Sigmoid colon (tissue), 6 donors: ENCODE measurements at regions not wholly inside any gene's neighbourhood (a gene's known extent, or its start where the extent isn't known, plus 50 kb on each side); places are given as distances from the start of the nearest gene placed in this dataset.

Experiments used
- DNase-seq: peaks from one replicate; pipeline ENCODE4 v3.0.0-alpha.2; 2019
- H3K27ac ChIP-seq, 4 donors: fragments of 200-600 bp; sonication (generic); one replicate each; pipeline ENCODE4 v1.5.1; 2016 to 2019; ENCODE audit warnings: mild to moderate bottlenecking in 1 of 4
- H3K27me3 ChIP-seq, 3 donors: fragments of 200-600 bp; sonication (generic); one replicate each; pipeline ENCODE4 v1.5.1; 2019; ENCODE audit warnings: mild to moderate bottlenecking in 1 of 3
- H3K36me3 ChIP-seq, 4 donors: fragments of 200-600 bp; sonication (generic); one replicate each; pipeline ENCODE4 v1.5.1; 2016 to 2019
- H3K4me1 ChIP-seq, 4 donors: fragments of 200-600 bp; sonication (generic); one replicate each; pipeline ENCODE4 v1.5.1; 2017 to 2019
- H3K4me3 ChIP-seq, 4 donors: fragments of 200-600 bp; sonication (generic); one replicate each; pipeline ENCODE4 v1.5.1; 2017 to 2019; ENCODE audit warnings: mild to moderate bottlenecking in 2 of 4, moderate library complexity in 1 of 4
- H3K9me3 ChIP-seq, 4 donors: fragments of 200-600 bp in 3 of 4; sonication (generic) in 3 of 4; one replicate each; pipeline versions ENCODE4 v1.5.1 to v1.6.1; 2013 to 2019
- EP300 ChIP-seq, 4 donors: sonication (generic); formaldehyde crosslinking; IDR thresholded peaks; one replicate each; pipeline ENCODE4 v1.6.1; 2017; ENCODE audit warnings: antibody characterized with exemption in 4 of 4
- POLR2A ChIP-seq, 2 donors: fragments of 450-650 bp; IDR thresholded peaks; one replicate each; pipeline ENCODE4 v1.6.1; 2016; ENCODE audit warnings: antibody characterized with exemption in 2 of 2, mild to moderate bottlenecking in 2 of 2, moderate library complexity in 2 of 2
- POLR2AphosphoS5 ChIP-seq, 4 donors: sonication (generic); formaldehyde crosslinking; IDR thresholded peaks; one replicate each; pipeline ENCODE4 v1.6.1; 2017; ENCODE audit warnings: antibody characterized with exemption in 4 of 4
- WGBS, 2 donors: extraction: QIAGEN DNeasy Blood & Tissue Kit; methylation state at CpG; one replicate each; pipeline ENCODE4 v1.1.7; 2013; 5-methylcytosine and 5-hydroxymethylcytosine counted together
- intact Hi-C: fragments of 100-400 bp; cut with DNase I; formaldehyde crosslinking; loops from one replicate; pipeline ENCODE4 v1.15.1; 2023
- TF ChIP-seq, protein P1 (sequence below), 4 experiments: fragments of 450-650 bp in 3 of 4; fragments of 200-600 bp in 1 of 4; IDR thresholded peaks; one replicate each; pipeline ENCODE4 v1.5.1; 2016 to 2019; ENCODE audit warnings: antibody characterized with exemption in 4 of 4, mild to moderate bottlenecking in 3 of 4, moderate library complexity in 2 of 4
- donor health status: healthy with polysubstance abuse.
- donor health status: healthy.

DNA sequence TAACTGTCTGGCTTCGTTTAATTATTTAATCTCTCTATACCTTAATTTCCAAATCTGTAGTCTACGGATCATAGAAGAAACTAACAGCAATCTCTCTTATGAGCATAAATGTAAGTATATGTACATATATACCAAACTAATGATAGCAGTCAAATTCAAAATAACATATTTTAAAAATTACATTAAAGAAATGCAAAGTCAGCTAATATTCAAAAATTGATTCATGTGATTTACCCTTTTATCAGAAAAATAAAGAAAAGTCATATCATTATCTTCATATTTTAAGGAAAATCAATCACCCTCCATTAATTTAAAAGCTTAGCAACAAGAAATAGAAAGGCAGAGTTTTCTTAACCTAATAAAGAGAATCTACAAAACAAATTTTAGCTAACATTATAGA lies 575.9 kb downstream of the IRS1 start:
- no peaks in the 10 kb centered on the region for H3K27me3 ChIP-seq
- WGBS, 2 donors = 91 to 95% methylated on average over 2 of the region's 2 CpGs
- no peaks in the 10 kb centered on the region for H3K36me3 ChIP-seq
- no peak for DNase-seq
- H3K27ac ChIP-seq = no peak overlapping the region
- intact Hi-C loops = no loop called here
- H3K9me3 ChIP-seq = no peaks in the 10 kb centered on the region
- TF ChIP-seq POLR2A (IDR thresholded peaks at IDR 0.05) (no peak), POLR2AphosphoS5 (IDR thresholded peaks at IDR 0.05) (no peak), EP300 (IDR thresholded peaks at IDR 0.05) (no peak)
- TF ChIP-seq, protein P1, sequence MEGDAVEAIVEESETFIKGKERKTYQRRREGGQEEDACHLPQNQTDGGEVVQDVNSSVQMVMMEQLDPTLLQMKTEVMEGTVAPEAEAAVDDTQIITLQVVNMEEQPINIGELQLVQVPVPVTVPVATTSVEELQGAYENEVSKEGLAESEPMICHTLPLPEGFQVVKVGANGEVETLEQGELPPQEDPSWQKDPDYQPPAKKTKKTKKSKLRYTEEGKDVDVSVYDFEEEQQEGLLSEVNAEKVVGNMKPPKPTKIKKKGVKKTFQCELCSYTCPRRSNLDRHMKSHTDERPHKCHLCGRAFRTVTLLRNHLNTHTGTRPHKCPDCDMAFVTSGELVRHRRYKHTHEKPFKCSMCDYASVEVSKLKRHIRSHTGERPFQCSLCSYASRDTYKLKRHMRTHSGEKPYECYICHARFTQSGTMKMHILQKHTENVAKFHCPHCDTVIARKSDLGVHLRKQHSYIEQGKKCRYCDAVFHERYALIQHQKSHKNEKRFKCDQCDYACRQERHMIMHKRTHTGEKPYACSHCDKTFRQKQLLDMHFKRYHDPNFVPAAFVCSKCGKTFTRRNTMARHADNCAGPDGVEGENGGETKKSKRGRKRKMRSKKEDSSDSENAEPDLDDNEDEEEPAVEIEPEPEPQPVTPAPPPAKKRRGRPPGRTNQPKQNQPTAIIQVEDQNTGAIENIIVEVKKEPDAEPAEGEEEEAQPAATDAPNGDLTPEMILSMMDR (IDR thresholded peaks at IDR 0.05) = no peak
- H3K4me1 ChIP-seq = no peaks in the 10 kb centered on the region
- no peak overlapping the region for H3K4me3 ChIP-seq

DNA sequence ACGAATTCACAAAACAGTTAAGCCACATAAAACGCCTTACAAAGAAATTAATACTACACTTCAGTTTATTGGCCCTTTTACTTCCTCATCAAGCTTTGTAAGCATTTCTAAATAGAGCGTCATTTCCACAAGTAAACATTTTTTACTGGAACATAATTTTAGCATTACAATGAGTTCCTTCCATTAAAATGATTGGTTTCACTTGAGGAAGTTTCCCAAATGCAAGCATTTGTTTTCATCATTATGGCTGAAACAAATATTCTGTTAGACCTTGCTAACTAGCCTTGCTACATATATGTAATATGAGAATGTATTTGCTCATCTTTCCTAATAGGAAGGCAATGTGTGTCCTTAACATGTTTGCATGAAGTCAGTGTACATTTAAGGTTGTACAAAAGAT lies 579.1 kb downstream of the IRS1 start:
- no peak for DNase-seq
- intact Hi-C loops = no loop called here

DNA sequence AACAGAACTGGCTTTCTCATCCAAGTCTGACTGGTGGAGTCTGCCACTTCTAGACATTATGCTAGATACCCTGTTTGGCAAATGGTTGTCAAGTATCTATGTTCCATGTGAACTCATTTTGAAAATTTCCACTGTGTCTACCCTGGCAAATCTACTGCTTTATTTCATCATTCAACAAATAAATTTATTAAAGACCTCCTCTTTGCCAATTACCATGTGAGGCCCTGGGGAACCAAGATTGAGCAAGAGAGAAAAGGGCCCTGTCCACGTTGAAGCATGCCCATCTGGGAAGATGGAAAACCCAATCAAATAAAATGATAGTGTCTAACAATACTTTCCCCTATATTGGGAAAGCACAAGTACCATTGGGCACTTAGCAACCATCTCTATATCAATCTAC lies 582.4 kb downstream of the IRS1 start:
- WGBS, 2 donors = 74 to 80% methylated on average over 1 of the region's 1 CpG
- TF ChIP-seq EP300 (IDR thresholded peaks at IDR 0.05) = no peak
- TF ChIP-seq POLR2AphosphoS5 (IDR thresholded peaks at IDR 0.05) = no peak
- TF ChIP-seq, protein P1 (IDR thresholded peaks at IDR 0.05) = no peak
- no peak for TF ChIP-seq POLR2A (IDR thresholded peaks at IDR 0.05)
- Histone ChIP-seq H3K27ac (no peak overlapping the region), H3K4me3 (no peak overlapping the region), H3K4me1 (peaks cover 0 to 5% (median 4%) of the 10 kb centered on the region in 4 donors), H3K36me3 (no peaks in the 10 kb centered on the region), H3K9me3 (no peaks in the 10 kb centered on the region), H3K27me3 (no peaks in the 10 kb centered on the region)
- intact Hi-C loops = loop anchor here (2.0 kb wide), 1 partner anchor 582 kb away; the partner anchor contains the start of gene IRS1
- DNase-seq = no peak

More for the DNA sequence above, 579.1 kb downstream of the IRS1 start:
- no peaks in the 10 kb centered on the region for H3K36me3 ChIP-seq
- TF ChIP-seq, protein P1 (IDR thresholded peaks at IDR 0.05) = no peak
- TF ChIP-seq POLR2A (IDR thresholded peaks at IDR 0.05) = no peak
- TF ChIP-seq POLR2AphosphoS5 (IDR thresholded peaks at IDR 0.05) = no peak
- TF ChIP-seq EP300 (IDR thresholded peaks at IDR 0.05) = no peak
- no peak overlapping the region for H3K4me3 ChIP-seq
- WGBS, 2 donors = 15 to 46% methylated on average over 3 of the region's 3 CpGs
- no peaks in the 10 kb centered on the region for H3K4me1 ChIP-seq
- H3K9me3 ChIP-seq = no peaks in the 10 kb centered on the region
- H3K27me3 ChIP-seq = no peaks in the 10 kb centered on the region
- no peak overlapping the region for H3K27ac ChIP-seq

DNA sequence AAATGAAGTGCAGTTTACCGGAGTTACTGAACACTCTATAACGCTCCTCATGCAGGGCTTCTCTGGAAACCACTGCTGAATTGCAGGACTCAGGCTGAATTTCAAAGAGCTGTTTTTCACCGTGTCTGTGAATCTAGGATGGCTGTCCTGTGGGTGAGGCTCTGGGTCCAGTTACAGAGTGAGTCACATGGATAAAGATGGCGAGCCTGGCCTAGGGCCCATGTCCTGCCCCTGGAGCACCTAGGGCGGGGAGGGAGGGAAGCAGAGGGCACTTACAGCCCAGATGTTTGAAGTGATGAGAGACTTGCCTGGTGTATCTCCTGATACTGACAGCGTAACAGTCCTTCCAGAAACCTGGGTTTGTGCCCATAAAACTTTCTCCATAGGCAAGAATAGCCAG lies 583.0 kb downstream of the IRS1 start:
- DNase-seq = peak; percentile 58
- Histone ChIP-seq H3K4me1 (peaks cover 0 to 11% (median 10%) of the 10 kb centered on the region in 4 donors), H3K4me3 (no peak overlapping the region), H3K27ac (no peak overlapping the region), H3K9me3 (no peaks in the 10 kb centered on the region), H3K27me3 (no peaks in the 10 kb centered on the region), H3K36me3 (no peaks in the 10 kb centered on the region)
- 87 to 92% methylated on average over 6 of the region's 6 CpGs for WGBS, 2 donors
- intact Hi-C loops = loop anchor here (2.0 kb wide), 1 partner anchor 582 kb away; the partner anchor contains the start of gene IRS1
- no peak for TF ChIP-seq POLR2A (IDR thresholded peaks at IDR 0.05)

DNA sequence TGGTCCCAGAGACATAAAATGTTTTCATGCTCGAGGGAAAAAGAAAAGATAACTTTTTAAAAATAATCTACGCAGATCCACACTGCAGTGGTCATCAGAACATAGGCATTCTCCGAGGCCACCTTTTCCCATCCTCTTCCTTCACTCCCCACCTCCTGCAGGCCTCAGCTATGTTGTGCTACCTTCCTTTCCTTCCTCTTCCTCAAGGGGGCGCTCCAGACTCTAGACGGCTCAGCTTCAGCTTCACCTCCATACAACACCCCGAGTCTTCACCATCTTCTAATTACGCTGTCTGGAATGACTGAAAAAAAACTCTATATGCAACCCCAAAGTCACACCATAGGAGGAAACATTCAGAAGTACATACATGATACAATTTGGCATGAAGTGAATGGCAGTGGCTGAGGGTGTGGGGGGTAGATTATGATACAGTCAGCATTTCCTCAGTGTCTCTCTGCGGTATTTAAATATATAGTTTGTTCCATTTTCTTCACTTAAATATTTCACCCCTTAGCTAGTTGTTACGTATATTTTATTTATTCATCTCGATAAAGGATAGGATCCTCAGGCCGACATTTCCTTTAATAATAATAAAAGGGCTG lies 583.6 kb downstream of the IRS1 start:
- Histone ChIP-seq H3K9me3 (no peaks in the 10 kb centered on the region), H3K4me1 (peaks cover 0 to 17% (median 15%) of the 10 kb centered on the region in 4 donors), H3K27ac (no peak overlapping the region), H3K27me3 (no peaks in the 10 kb centered on the region), H3K4me3 (no peak overlapping the region), H3K36me3 (no peaks in the 10 kb centered on the region)
- intact Hi-C loops = loop anchor here (2.0 kb wide), 1 partner anchor 583 kb away; the partner anchor contains the start of gene IRS1
- DNase-seq = peak; percentile 79
- TF ChIP-seq, protein P1 (IDR thresholded peaks at IDR 0.05) = peak; percentile 21 to 59 (median 52)
- TF ChIP-seq POLR2AphosphoS5 (IDR thresholded peaks at IDR 0.05) = no peak
- no peak for TF ChIP-seq POLR2A (IDR thresholded peaks at IDR 0.05)
- TF ChIP-seq EP300 (IDR thresholded peaks at IDR 0.05) = no peak
- WGBS, 2 donors = 47 to 57% methylated on average over 11 of the region's 11 CpGs
